ENCODE measurements at regions not wholly inside any gene's neighbourhood (a gene's known extent, or its start where the extent isn't known, plus 50 kb on each side); places are given as distances from the start of the nearest gene placed in this dataset.

DNA sequence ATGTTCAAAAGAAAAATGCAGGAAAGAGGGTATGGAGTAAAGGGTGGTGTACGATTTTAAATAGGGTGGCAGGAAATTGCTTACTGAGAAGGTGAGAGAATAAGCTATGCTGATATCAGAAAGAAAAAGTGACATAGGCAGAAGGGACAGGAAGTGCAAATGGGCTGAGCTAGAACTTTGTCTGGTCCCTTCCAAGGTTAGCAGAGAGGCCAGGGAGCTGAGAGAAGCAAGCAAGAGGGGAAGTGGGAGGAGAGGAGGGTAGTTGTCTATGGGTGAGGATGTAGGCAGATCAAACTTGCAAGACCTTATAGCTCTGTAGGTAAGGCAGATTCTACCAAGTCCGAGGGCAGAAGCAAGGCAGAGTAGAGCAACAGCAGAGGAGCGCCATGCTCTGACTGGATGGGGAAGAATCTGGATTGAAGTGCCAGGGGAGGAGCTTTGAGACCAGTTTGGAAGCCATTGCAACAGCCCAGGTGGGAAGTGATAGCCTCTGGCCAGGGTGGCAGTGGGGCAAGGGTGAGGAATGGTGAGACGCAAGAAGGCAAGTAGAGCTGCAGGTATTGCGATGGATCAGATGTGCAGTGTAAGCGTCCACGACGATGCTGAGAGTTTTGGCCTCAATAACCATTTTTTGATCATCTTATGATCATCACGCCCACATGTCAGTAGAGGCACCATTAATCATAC lies 134.4 kb upstream of the APCDD1 start:
- TF ChIP-seq, protein P1, sequence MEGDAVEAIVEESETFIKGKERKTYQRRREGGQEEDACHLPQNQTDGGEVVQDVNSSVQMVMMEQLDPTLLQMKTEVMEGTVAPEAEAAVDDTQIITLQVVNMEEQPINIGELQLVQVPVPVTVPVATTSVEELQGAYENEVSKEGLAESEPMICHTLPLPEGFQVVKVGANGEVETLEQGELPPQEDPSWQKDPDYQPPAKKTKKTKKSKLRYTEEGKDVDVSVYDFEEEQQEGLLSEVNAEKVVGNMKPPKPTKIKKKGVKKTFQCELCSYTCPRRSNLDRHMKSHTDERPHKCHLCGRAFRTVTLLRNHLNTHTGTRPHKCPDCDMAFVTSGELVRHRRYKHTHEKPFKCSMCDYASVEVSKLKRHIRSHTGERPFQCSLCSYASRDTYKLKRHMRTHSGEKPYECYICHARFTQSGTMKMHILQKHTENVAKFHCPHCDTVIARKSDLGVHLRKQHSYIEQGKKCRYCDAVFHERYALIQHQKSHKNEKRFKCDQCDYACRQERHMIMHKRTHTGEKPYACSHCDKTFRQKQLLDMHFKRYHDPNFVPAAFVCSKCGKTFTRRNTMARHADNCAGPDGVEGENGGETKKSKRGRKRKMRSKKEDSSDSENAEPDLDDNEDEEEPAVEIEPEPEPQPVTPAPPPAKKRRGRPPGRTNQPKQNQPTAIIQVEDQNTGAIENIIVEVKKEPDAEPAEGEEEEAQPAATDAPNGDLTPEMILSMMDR (IDR thresholded peaks at IDR 0.05) = no peak
- TF ChIP-seq POLR2AphosphoS5 (IDR thresholded peaks at IDR 0.05) = no peak

All from breast epithelium (tissue), 3 donors.